ENCODE measurements at regions not wholly inside any gene's neighbourhood (a gene's known extent, or its start where the extent isn't known, plus 50 kb on each side); places are given as distances from the start of the nearest gene placed in this dataset.

GRCh38 chr9:11931751-11932150 is 761.4 kb upstream of the TYRP1 start:
- TF ChIP-seq SIN3A (IDR thresholded peaks at IDR 0.05; ENCODE audit: borderline replicate concordance, insufficient read depth, low read length) (no peak), POLR2AphosphoS5 (IDR thresholded peaks at IDR 0.05; ENCODE audit: low read depth, low read length) (no peak)

GRCh38 chr9:11933926-11934325 is 759.3 kb upstream of the TYRP1 start:
- no peak for TF ChIP-seq POLR2AphosphoS5 (IDR thresholded peaks at IDR 0.05; ENCODE audit: low read depth, low read length)
- TF ChIP-seq SIN3A (IDR thresholded peaks at IDR 0.05; ENCODE audit: borderline replicate concordance, insufficient read depth, low read length): no peak
- TF ChIP-seq REST (IDR thresholded peaks at IDR 0.05; ENCODE audit: insufficient read depth in 1 of 2, low read depth in 2 of 2, low read length in 2 of 2): no peak
- TF ChIP-seq FOXP2 (optimal IDR thresholded peaks at IDR 0.05; ENCODE audit: borderline replicate concordance, extremely low read depth, extremely low read length, insufficient read depth): no peak
- no peak for TF ChIP-seq TAF1 (IDR thresholded peaks at IDR 0.05; ENCODE audit: borderline replicate concordance, insufficient read depth, low read length)

GRCh38 chr9:11946531-11946930 is 746.7 kb upstream of the TYRP1 start:
- no peak for TF ChIP-seq REST (IDR thresholded peaks at IDR 0.05; ENCODE audit: insufficient read depth in 1 of 2, low read depth in 2 of 2, low read length in 2 of 2)
- TF ChIP-seq TAF1 (IDR thresholded peaks at IDR 0.05; ENCODE audit: borderline replicate concordance, insufficient read depth, low read length): no peak
- TF ChIP-seq POLR2AphosphoS5 (IDR thresholded peaks at IDR 0.05; ENCODE audit: low read depth, low read length): no peak
- no peak for TF ChIP-seq SIN3A (IDR thresholded peaks at IDR 0.05; ENCODE audit: borderline replicate concordance, insufficient read depth, low read length)
- TF ChIP-seq FOXP2 (optimal IDR thresholded peaks at IDR 0.05; ENCODE audit: borderline replicate concordance, extremely low read depth, extremely low read length, insufficient read depth): no peak

GRCh38 chr9:11962327-11962726 is 730.9 kb upstream of the TYRP1 start:
- TF ChIP-seq SIN3A (IDR thresholded peaks at IDR 0.05; ENCODE audit: borderline replicate concordance, insufficient read depth, low read length): no peak
- no peak for TF ChIP-seq POLR2AphosphoS5 (IDR thresholded peaks at IDR 0.05; ENCODE audit: low read depth, low read length)
- no peak for TF ChIP-seq FOXP2 (optimal IDR thresholded peaks at IDR 0.05; ENCODE audit: borderline replicate concordance, extremely low read depth, extremely low read length, insufficient read depth)
- TF ChIP-seq REST (IDR thresholded peaks at IDR 0.05; ENCODE audit: insufficient read depth in 1 of 2, low read depth in 2 of 2, low read length in 2 of 2): no peak
- no peak for TF ChIP-seq TAF1 (IDR thresholded peaks at IDR 0.05; ENCODE audit: borderline replicate concordance, insufficient read depth, low read length)

GRCh38 chr9:11966786-11967185 is 726.4 kb upstream of the TYRP1 start:
- TF ChIP-seq TAF1 (IDR thresholded peaks at IDR 0.05; ENCODE audit: borderline replicate concordance, insufficient read depth, low read length) (no peak), SIN3A (IDR thresholded peaks at IDR 0.05; ENCODE audit: borderline replicate concordance, insufficient read depth, low read length) (no peak), FOXP2 (optimal IDR thresholded peaks at IDR 0.05; ENCODE audit: borderline replicate concordance, extremely low read depth, extremely low read length, insufficient read depth) (no peak), REST (IDR thresholded peaks at IDR 0.05; ENCODE audit: insufficient read depth in 1 of 2, low read depth in 2 of 2, low read length in 2 of 2) (no peak), POLR2AphosphoS5 (IDR thresholded peaks at IDR 0.05; ENCODE audit: low read depth, low read length) (no peak)

Data from PFSK-1 (cell line).